Ovary (tissue), 3 donors: ENCODE measurements at regions not wholly inside any gene's neighbourhood (a gene's known extent, or its start where the extent isn't known, plus 50 kb on each side); places are given as distances from the start of the nearest gene placed in this dataset.

Experiments
- EP300 ChIP-seq: sonication (generic); formaldehyde crosslinking; IDR thresholded peaks from one replicate; pipeline ENCODE4 v1.6.1; 2017; ENCODE audit warnings: antibody characterized with exemption
- POLR2A ChIP-seq: fragments of 450-650 bp; IDR thresholded peaks from one replicate; pipeline ENCODE4 v1.6.1; 2017; ENCODE audit warnings: antibody characterized with exemption, mild to moderate bottlenecking, moderate library complexity
- TF ChIP-seq, protein P1 (sequence below), 3 donors: fragments of 450-650 bp in 2 of 3; fragments of 200-600 bp in 1 of 3; IDR thresholded peaks; one replicate each; pipeline versions ENCODE4 v1.5.1 to v1.8.0; 2016 to 2022; ENCODE audit warnings: antibody characterized with exemption in 3 of 3, mild to moderate bottlenecking in 1 of 3
- donor health status: DM: no; HTN: no; CAD: no.

DNA sequence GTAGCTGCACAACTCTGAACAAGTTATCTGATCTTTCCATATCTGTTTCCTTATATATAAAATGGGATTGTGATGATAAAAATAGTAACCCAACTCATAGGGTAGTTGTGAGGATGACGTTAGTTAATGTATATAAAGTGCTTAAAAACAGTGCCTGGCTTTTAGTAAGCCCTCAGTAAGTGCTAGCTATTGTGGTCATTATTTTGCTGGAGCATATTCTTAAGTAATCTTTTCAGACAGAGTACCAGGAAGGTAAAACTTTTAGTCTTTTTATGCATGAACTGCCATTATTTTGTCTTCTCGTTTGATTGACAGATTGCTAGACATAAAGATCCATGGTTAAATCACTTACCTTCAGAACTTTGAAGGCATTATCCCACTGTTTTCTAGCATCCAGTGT lies 62.5 kb upstream of the SIM2 start:
- TF ChIP-seq, protein P1, sequence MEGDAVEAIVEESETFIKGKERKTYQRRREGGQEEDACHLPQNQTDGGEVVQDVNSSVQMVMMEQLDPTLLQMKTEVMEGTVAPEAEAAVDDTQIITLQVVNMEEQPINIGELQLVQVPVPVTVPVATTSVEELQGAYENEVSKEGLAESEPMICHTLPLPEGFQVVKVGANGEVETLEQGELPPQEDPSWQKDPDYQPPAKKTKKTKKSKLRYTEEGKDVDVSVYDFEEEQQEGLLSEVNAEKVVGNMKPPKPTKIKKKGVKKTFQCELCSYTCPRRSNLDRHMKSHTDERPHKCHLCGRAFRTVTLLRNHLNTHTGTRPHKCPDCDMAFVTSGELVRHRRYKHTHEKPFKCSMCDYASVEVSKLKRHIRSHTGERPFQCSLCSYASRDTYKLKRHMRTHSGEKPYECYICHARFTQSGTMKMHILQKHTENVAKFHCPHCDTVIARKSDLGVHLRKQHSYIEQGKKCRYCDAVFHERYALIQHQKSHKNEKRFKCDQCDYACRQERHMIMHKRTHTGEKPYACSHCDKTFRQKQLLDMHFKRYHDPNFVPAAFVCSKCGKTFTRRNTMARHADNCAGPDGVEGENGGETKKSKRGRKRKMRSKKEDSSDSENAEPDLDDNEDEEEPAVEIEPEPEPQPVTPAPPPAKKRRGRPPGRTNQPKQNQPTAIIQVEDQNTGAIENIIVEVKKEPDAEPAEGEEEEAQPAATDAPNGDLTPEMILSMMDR (IDR thresholded peaks at IDR 0.05), result no peak
- no peak for TF ChIP-seq EP300
- no peak for TF ChIP-seq POLR2A
